Mesothelial cell of epicardium (in vitro differentiated cells): ENCODE measurements at regions not wholly inside any gene's neighbourhood (a gene's known extent, or its start where the extent isn't known, plus 50 kb on each side); places are given as distances from the start of the nearest gene placed in this dataset.

Source experiments
- DNase-seq, 2 experiments: peaks; one replicate each; pipeline ENCODE4 v3.0.0; 2021; ENCODE audit warnings: low spot score in 2 of 2; ENCODE audit not compliant: unreplicated experiment in 2 of 2
- H3K27ac Mint-ChIP-seq: 2 replicates; pipeline ENCODE4 v1.8.0; 2021; ENCODE audit warnings: mixed read lengths
- H3K27me3 Mint-ChIP-seq: 2 replicates; pipeline ENCODE4 v1.8.0; 2021; ENCODE audit warnings: low read depth, mixed read lengths
- H3K36me3 Mint-ChIP-seq: 2 replicates; pipeline ENCODE4 v1.8.0; 2021; ENCODE audit warnings: mixed read lengths
- H3K4me1 Mint-ChIP-seq: 2 replicates; pipeline ENCODE4 v1.8.0; 2021; ENCODE audit warnings: mixed read lengths
- H3K4me3 Mint-ChIP-seq: 2 replicates; pipeline ENCODE4 v1.8.0; 2021; ENCODE audit warnings: mild to moderate bottlenecking, moderate library complexity, mixed read lengths
- H3K9me3 Mint-ChIP-seq: 2 replicates; pipeline ENCODE4 v1.8.0; 2021; ENCODE audit warnings: mixed read lengths
- CTCF ChIP-seq: fragments of 200-600 bp; sonication (generic); IDR thresholded peaks from one replicate; pipeline ENCODE4 v1.5.0; 2021; ENCODE audit warnings: antibody characterized with exemption; ENCODE audit not compliant: unreplicated experiment

DNA sequence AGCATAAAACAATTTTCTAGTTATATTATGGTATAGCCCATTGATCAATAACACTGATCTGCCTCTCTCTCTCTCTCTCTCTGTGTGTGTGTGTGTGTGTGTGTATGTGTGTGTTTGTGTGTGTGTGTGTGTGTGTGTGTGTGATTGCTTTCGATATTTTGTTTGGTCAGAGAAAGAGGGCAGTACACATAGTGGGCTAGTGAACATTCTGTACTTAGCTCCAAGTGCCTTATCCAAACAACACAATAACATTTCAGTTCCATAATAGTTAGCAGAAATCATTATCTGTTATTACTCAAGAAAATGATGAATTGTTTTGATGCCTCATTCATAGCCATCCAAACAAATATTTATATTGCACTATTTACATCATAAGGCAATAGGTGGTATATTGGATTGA is 979.1 kb upstream of the CITED2 start:
- no peak overlapping the region for H3K27ac Mint-ChIP-seq
- H3K36me3 Mint-ChIP-seq = no peaks in the 10 kb centered on the region
- H3K9me3 Mint-ChIP-seq = no peaks in the 10 kb centered on the region
- H3K4me1 Mint-ChIP-seq = peaks cover 10% of the 10 kb centered on the region
- H3K27me3 Mint-ChIP-seq = no peaks in the 10 kb centered on the region
- no peak for TF ChIP-seq CTCF
- no peak for DNase-seq
- H3K4me3 Mint-ChIP-seq = no peak overlapping the region

- Mint-ChIP-seq H3K4me1 (peaks cover 25% of the 10 kb centered on the region), H3K36me3 (no peaks in the 10 kb centered on the region), H3K9me3 (peaks cover 3% of the 10 kb centered on the region), H3K27me3 (no peaks in the 10 kb centered on the region), H3K27ac (no peak overlapping the region), H3K4me3 (no peak overlapping the region)
- DNase-seq = no peak
- TF ChIP-seq CTCF = no peak
Observed at GRCh38 chr6:140346428-140346827, 972.0 kb upstream of the CITED2 start.

GRCh38 chr6:140345935-140346334 is 971.5 kb upstream of the CITED2 start:
- H3K4me3 Mint-ChIP-seq = no peak overlapping the region
- no peaks in the 10 kb centered on the region for H3K27me3 Mint-ChIP-seq
- H3K4me1 Mint-ChIP-seq = peaks cover 25% of the 10 kb centered on the region
- DNase-seq = no peak
- no peak overlapping the region for H3K27ac Mint-ChIP-seq
- no peak for TF ChIP-seq CTCF
- H3K9me3 Mint-ChIP-seq = peaks cover 8% of the 10 kb centered on the region
- H3K36me3 Mint-ChIP-seq = no peaks in the 10 kb centered on the region

DNA sequence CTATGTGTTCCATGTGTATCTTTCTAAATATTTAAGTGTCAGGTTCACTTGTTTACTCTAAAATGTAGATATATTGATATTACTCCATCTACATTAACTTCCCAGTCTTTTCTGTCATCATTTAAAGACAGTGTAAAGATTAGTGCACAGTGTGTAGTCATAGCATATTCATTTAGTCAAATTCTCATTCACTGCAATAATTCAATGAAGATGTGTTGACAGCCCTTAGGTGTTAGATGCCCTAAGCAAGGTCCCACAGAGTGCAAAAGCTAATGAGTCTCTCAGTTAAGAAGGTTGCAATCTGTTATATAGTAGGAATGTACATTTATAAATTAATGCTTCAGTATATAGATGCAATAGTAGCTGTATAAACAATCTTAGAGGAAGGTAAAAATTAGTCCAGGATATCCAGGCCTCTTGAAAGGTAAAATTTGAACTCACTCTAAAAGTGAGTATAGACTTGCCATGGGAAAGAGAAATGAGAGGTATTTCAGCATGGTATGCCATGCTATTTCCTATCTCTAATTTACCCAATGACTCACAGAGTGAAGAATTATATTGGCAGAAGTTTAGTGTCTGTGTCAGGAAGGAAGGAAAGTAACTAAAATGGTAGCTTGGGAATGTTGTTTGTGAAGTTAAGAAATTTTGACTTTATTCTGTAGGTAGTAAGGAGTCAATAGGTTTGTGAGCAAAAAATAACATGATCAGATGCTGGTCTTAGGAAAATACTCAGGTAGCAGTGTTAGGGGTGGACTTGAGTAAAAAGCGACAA is 969.9 kb upstream of the CITED2 start:
- no peak overlapping the region for H3K4me3 Mint-ChIP-seq
- H3K4me1 Mint-ChIP-seq = peaks cover 25% of the 10 kb centered on the region
- peaks cover 19% of the 10 kb centered on the region for H3K9me3 Mint-ChIP-seq
- no peaks in the 10 kb centered on the region for H3K27me3 Mint-ChIP-seq
- no peak for DNase-seq
- H3K27ac Mint-ChIP-seq = no peak overlapping the region
- TF ChIP-seq CTCF = no peak
- H3K36me3 Mint-ChIP-seq = no peaks in the 10 kb centered on the region

DNA sequence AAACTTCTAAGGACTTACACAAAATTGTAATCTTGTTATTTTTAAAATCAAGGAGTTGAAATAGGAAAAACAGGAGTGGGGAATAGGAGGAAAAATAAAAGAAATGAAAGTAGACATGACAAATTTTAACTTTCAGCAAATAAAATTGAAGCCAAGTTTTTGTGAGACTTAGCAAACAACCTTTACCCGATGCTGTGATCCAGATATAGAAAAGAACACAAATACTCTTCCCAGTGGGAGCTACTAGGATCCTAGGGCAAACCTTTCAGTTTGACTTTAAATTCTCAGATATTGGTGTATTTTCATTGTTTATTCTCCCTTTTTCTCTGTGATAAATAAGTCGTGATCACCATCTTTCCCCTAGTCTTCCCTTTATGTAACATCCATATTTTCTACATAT is 968.7 kb upstream of the CITED2 start:
- Mint-ChIP-seq H3K36me3 (no peaks in the 10 kb centered on the region), H3K4me3 (no peak overlapping the region), H3K9me3 (peaks cover 25% of the 10 kb centered on the region), H3K4me1 (peaks cover 25% of the 10 kb centered on the region), H3K27me3 (no peaks in the 10 kb centered on the region), H3K27ac (no peak overlapping the region)
- no peak for TF ChIP-seq CTCF
- DNase-seq = no peak
